Erythroblast (primary cell): ENCODE measurements at regions not wholly inside any gene's neighbourhood (a gene's known extent, or its start where the extent isn't known, plus 50 kb on each side); places are given as distances from the start of the nearest gene placed in this dataset.

Experiments
- GATA1 ChIP-seq: IDR thresholded peaks from 2 replicates; pipeline ENCODE4 v1.6.1; 2011; ENCODE audit warnings: low read depth, mild to moderate bottlenecking, control low read depth, low read length, moderate library complexity
- POLR2A ChIP-seq: IDR thresholded peaks from 2 replicates; pipeline ENCODE4 v1.6.1; 2011; ENCODE audit warnings: mild to moderate bottlenecking, low read length

DNA sequence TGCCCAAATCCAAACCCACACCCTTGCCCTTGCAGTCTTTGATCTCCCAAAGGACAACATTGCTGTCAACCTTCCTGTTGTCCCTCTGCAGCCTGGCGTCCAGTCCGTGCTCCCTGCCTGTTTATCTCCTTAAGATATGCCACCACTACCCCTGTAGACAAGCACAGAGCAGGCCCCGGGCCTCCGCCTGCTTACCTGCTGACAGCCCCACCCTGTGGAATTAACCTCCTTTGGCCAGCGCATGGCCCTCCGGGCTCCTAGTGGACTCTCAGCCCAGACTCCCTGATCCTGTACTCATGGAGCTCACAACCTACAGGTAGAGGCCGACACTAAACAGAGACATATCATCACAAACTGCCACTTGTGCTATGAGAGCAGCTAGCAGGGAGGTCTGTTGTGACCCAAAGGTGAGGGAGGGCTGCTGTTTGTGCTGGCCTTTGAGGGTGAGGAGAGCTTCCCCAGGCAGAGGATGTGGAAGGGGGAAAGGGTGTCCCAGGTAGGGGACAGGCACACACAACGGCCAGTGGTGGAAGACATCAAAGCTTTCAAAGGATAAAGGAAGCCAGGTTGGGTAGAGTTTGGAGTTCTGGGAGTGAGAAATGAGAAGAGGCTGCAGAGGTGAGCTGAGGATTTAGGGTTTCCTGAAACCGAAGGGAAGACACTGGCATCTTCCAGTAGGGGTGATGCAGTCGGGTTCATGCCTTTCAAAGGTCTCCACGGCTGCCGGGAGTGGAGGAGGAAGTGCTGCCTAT lies 174.5 kb upstream of the ZMIZ1 start:
- no peak for TF ChIP-seq POLR2A
- no peak for TF ChIP-seq GATA1
